ENCODE measurements at regions not wholly inside any gene's neighbourhood (a gene's known extent, or its start where the extent isn't known, plus 50 kb on each side); places are given as distances from the start of the nearest gene placed in this dataset.

GRCh38 chr11:23755076-23755475, 741.8 kb upstream of the LUZP2 start:
- no peaks in the 10 kb centered on the region for H3K9me3 ChIP-seq (replicated peaks)
- intact Hi-C loops (cut with micrococcal nuclease), result no loop called here

GRCh38 chr11:23755769-23756168, 741.1 kb upstream of the LUZP2 start:
- intact Hi-C loops (cut with micrococcal nuclease), result no loop called here
- no peak for DNase-seq
- H3K9me3 ChIP-seq (replicated peaks), result no peaks in the 10 kb centered on the region
- no peaks in the 10 kb centered on the region for H3K36me3 ChIP-seq
- H3K27ac ChIP-seq (replicated peaks), result no peak overlapping the region
- no peaks in the 10 kb centered on the region for H3K27me3 ChIP-seq (ENCODE audit: low read depth)
- H3K4me1 ChIP-seq, result no peaks in the 10 kb centered on the region
- TF ChIP-seq CTCF (IDR thresholded peaks at IDR 0.05; ENCODE audit: borderline replicate concordance), result no peak
- H3K4me3 ChIP-seq, result no peak overlapping the region

More at GRCh38 chr11:23755076-23755475, 741.8 kb upstream of the LUZP2 start:
- Histone ChIP-seq H3K36me3 (no peaks in the 10 kb centered on the region), H3K4me3 (no peak overlapping the region), H3K27ac (replicated peaks) (no peak overlapping the region), H3K4me1 (no peaks in the 10 kb centered on the region), H3K27me3 (ENCODE audit: low read depth) (no peaks in the 10 kb centered on the region)
- no peak for DNase-seq
- no peak for TF ChIP-seq CTCF (IDR thresholded peaks at IDR 0.05; ENCODE audit: borderline replicate concordance)

- TF ChIP-seq CTCF (IDR thresholded peaks at IDR 0.05; ENCODE audit: borderline replicate concordance), result no peak
- Histone ChIP-seq H3K4me1 (no peaks in the 10 kb centered on the region), H3K4me3 (no peak overlapping the region), H3K9me3 (replicated peaks) (no peaks in the 10 kb centered on the region), H3K27ac (replicated peaks) (no peak overlapping the region), H3K27me3 (ENCODE audit: low read depth) (no peaks in the 10 kb centered on the region), H3K36me3 (no peaks in the 10 kb centered on the region)
- intact Hi-C loops (cut with micrococcal nuclease), result no loop called here
- DNase-seq, result no peak
Measured at GRCh38 chr11:23759489-23759888, 737.4 kb upstream of the LUZP2 start.

GRCh38 chr11:23764286-23764685, 732.6 kb upstream of the LUZP2 start:
- Histone ChIP-seq H3K27ac (replicated peaks) (no peak overlapping the region), H3K27me3 (ENCODE audit: low read depth) (no peaks in the 10 kb centered on the region), H3K9me3 (replicated peaks) (peaks cover 23% of the 10 kb centered on the region), H3K4me1 (no peaks in the 10 kb centered on the region), H3K4me3 (no peak overlapping the region), H3K36me3 (no peaks in the 10 kb centered on the region)
- intact Hi-C loops (cut with micrococcal nuclease), result no loop called here
- no peak for TF ChIP-seq CTCF (IDR thresholded peaks at IDR 0.05; ENCODE audit: borderline replicate concordance)
- no peak for DNase-seq

- H3K4me3 ChIP-seq, result no peak overlapping the region
- H3K9me3 ChIP-seq (replicated peaks), result peaks cover 35% of the 10 kb centered on the region
- no peak for DNase-seq
- H3K27me3 ChIP-seq (ENCODE audit: low read depth), result no peaks in the 10 kb centered on the region
- H3K4me1 ChIP-seq, result no peaks in the 10 kb centered on the region
- no peaks in the 10 kb centered on the region for H3K36me3 ChIP-seq
- TF ChIP-seq CTCF (IDR thresholded peaks at IDR 0.05; ENCODE audit: borderline replicate concordance), result no peak
- intact Hi-C loops (cut with micrococcal nuclease), result no loop called here
- H3K27ac ChIP-seq (replicated peaks), result no peak overlapping the region
Measured at GRCh38 chr11:23765682-23766252, 731.1 kb upstream of the LUZP2 start.
